GM19351 (cell line): ENCODE measurements at regions not wholly inside any gene's neighbourhood (a gene's known extent, or its start where the extent isn't known, plus 50 kb on each side); places are given as distances from the start of the nearest gene placed in this dataset.
"Not testable (repeated sequence)": the region's sequence is repeated elsewhere in the genome, so short reads cannot be mapped to it uniquely, and the experiment has no call there.

Source experiments
- ATAC-seq: cut with Tn5 transposase; IDR thresholded peaks from one replicate; pipeline ENCODE4 v1.9.1; 2021; ENCODE audit warnings: mild to moderate bottlenecking, moderate library complexity; ENCODE audit not compliant: unreplicated experiment

DNA sequence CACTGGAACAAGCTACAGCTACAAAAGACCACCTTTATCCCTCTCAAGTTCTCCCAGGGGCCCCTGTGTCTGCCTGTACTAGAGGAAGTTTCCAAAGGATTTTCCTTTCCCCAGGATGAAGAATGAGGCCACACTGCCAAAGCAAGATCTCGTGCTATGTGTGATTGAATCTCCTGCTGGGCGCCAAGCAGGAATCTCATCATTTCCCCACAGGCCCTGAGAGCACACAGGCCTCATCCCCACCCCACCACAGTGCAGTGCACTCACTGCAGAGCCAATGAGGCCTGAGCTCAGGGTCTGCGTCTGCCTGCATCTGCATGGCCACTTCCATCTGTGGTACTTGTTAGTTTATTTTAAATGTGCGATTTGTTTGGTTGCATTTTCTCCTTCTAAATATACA lies 387.4 kb upstream of the ASIC2 start:
- ATAC-seq, result no peak

DNA sequence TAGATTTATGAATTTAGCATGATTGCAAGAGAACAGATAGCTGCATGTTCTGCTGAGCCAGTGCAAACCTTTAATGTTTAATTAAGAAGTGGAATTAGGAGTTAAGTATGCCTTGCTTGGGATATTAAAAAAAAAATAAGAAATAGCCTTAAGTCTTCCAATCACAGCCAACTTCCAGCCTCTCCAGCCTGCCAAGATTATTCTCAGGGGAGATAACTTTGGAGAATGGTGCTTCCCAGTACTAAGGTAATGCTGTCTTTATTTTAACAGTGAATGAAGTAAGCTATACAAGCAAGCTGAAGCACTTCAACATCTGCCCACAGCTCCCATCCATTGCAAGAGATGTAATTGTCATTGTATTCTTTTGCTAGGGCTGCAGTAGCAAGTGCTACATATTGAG lies 389.5 kb upstream of the ASIC2 start:
- no peak for ATAC-seq

- ATAC-seq, result no peak
Measured at GRCh38 chr17:33684735-33685134, 391.6 kb upstream of the ASIC2 start.

- no peak for ATAC-seq
Measured at GRCh38 chr17:33686171-33686570, 393.1 kb upstream of the ASIC2 start.

DNA sequence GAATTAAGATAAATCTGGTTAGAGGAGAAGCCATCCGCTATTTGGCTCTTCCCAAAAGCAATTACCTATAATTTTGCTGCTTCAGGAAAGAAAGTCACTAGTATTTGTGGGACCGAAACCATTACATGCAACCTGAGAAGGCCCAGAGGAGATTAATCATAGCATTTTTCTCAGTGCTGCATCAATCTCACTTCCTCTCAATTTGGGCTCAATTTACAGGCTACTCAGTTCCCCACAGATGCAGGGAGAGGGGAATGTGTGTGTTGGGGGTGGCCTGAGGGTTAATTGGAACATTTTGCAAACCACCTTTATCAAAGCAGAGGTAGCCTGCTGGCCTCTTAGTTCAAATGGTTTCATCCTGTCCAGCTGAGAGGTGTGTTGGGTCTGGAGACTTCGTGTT lies 394.7 kb upstream of the ASIC2 start:
- no peak for ATAC-seq

DNA sequence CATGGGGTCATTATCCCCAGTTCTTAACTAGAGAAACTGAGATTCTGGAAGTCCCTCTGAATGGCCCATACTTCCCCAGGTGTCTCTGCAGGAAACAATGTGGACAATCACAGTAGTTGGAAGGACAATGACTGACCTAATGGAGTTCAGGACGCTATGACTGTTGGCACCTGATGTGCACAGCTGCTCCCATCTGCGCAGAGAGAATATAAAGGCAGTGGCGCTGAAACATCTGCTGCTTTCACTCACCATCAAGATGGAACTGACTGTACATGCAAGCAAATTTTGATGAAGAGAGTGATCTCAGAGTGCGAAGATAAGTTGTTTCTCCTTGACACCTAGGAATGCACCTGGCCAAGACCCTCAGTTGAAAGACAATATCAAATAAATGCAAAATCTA lies 395.7 kb upstream of the ASIC2 start:
- ATAC-seq, result no peak

- ATAC-seq, result no peak
Measured at GRCh38 chr17:33689725-33690124, 396.6 kb upstream of the ASIC2 start.

GRCh38 chr17:33695431-33695830 lies 402.3 kb upstream of the ASIC2 start:
- ATAC-seq, result no peak

- ATAC-seq, result no peak
Measured at GRCh38 chr17:33696102-33696501, 403.0 kb upstream of the ASIC2 start.

GRCh38 chr17:33697557-33697956 lies 404.5 kb upstream of the ASIC2 start:
- no peak for ATAC-seq

DNA sequence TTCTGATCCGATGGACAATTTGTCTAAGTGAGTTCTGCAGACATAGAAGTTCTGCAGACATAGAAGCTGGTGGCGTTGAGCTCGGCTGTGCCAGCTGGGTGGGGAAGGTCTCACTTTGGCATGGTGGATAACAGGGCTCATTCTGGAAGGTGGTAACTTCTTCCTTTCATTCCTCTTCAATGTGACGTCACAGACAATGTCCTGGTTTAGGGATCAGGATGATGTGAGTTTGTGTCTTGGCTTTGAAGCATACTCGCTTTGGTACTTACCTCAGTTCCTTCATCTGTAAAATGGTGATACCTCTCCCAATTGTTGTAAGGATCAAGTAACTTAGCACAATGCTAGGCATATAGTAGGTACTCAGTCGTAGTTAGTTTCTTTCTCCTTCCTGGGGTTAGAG lies 408.8 kb upstream of the ASIC2 start:
- ATAC-seq, result no peak

DNA sequence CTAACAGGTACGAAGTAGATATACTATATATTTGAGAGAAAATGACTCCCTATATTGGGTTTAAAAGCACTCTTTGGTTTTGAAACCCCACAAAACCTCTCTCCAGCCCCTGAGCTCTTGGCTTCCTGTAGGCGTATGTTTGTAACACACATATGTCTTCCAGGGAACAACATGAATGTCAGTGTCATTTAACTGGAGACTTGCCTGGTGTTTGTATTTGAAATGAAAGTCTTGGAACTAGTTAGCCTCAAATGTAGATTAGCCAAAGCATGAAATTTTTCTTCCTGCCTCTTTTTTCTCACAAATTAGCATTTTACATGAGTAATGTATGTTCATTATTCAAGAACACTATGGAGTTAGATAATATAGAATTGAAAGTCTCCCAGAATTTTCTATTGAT lies 411.8 kb upstream of the ASIC2 start:
- ATAC-seq, result no peak

- ATAC-seq, result no peak
Measured at GRCh38 chr17:33709881-33710280, 416.8 kb upstream of the ASIC2 start.

DNA sequence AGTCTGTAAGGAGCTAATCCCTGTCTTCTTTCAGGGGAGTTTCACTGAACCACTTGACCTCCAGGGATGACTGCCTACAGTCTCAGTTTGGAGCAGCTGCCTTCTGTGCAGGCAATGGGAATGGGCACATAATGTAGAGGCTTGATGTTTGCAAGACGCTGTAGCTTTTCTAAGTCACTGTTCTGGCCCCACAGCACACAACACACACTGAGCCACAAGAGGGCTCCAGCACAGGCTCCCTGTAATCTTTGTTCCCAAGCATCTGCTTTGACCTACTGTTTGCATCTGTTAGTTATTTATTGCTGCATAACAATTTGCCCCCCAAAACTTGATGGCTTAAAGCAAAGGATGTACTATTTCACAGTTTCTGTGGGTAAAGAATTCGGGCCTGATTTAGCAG lies 419.0 kb upstream of the ASIC2 start:
- ATAC-seq, result no peak

DNA sequence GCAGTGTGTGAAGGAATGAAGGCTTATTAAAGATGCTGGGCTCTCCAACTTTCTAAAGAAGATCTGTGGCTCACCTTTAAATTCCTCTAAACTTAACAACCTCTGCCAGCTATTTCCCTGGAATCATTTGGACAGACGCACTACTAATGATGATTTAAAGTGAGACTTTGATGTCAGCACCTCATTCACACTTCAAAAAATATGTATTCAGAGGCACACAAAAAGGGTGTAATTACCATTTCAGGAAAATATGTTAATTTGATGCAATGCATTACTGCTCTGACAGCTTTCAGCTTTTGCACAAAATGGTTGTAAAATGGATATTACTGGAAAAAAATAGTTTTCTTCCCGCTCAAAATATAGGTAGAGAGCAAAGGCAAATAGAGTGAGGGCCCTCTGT lies 423.9 kb upstream of the ASIC2 start:
- ATAC-seq, result no peak

DNA sequence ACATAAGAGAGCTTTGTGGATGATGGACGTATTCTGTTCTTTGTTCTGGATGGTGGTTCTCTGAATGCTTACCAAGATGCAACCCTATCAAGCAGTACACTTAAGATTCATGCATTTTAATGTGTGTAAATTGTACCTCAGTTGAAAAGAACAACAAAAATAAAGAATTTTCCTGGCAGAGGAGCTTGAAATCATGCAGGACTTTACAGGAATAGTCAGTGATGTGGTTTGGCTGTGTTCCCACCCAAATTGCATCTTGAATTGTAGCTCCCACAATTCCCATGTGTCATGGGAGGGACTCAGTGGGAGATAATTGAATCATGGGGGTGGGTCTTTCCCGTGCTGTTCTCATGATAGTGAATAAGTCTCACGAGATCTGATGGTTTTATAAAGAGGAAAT lies 430.6 kb upstream of the ASIC2 start:
- not testable (repeated sequence) for ATAC-seq

- ATAC-seq, result no peak
Measured at GRCh38 chr17:33725675-33726271, 432.7 kb upstream of the ASIC2 start.

DNA sequence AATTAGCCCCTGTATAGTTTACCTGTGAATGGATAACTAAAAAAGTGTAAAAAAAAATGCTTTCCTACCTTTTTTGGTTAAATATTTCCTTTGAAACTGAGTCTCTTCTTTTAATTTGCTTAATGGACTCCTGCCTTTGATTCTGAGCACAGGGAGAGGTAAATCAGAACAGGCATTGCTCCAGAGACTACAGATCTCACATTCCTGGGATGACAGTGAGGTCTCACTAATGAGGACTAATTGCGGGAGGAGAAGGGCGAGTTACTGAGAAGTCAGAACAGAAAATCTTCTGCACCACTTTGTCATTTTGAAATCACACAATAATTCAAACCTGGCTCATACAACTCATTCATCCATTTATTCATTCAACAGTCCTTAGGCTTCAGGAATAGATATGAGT lies 437.0 kb upstream of the ASIC2 start:
- ATAC-seq, result no peak

GRCh38 chr17:33732116-33732515 lies 439.0 kb upstream of the ASIC2 start:
- no peak for ATAC-seq

DNA sequence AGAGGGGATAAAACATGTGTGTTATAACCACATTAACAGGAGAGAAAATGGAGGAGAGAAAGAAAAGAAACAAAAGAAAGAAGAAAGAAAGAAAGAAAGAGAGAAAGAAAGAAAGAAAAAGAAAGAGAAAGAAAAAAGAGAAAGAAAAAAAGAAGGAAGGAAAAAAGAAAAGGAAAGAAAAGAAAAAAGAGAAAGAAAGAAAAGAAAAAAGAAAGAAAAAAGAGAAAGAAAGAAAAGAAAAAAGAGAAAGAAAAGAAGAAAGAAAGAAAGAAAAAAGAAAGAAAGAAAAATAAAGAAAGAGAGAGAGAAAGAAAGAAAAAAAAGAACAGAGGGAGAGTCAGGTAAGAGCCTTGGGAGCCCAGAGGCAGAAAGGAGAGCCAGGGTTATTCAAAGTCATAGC lies 446.6 kb upstream of the ASIC2 start:
- no peak for ATAC-seq

- no peak for ATAC-seq
Measured at GRCh38 chr17:33745047-33745760, 452.1 kb upstream of the ASIC2 start.

DNA sequence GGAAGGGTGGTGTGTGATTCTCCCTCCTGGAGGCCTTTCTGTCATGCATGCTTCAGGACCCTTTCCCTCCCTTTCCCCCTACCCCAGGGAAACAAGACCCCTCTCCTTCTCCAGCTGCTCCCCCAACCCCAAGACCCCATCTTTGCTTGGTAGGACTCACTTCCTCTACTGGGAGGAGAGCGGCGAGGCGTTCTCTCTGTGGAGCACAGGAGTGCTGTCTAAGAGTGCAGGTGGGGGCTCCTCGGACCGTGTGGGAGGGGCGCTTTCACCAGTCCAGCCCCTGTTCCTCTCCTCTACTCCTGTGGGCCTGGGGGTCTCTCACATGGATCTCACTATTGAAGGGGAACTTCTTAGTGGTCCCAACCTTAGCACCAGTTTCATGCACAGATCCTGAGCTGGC lies 456.1 kb upstream of the ASIC2 start:
- ATAC-seq, result no peak
